Transverse colon (tissue), 4 donors: ENCODE measurements at regions not wholly inside any gene's neighbourhood (a gene's known extent, or its start where the extent isn't known, plus 50 kb on each side); places are given as distances from the start of the nearest gene placed in this dataset.

Experiments used
- DNase-seq: peaks from one replicate; pipeline ENCODE4 v3.0.0-alpha.2; 2019
- H3K27ac ChIP-seq, 4 donors: fragments of 200-600 bp; sonication (generic); 2 replicates each; pipeline ENCODE4 v1.5.1; 2016 to 2018; ENCODE audit warnings: inconsistent platforms in 4 of 4
- H3K27me3 ChIP-seq: fragments of 200-600 bp; sonication (generic); 2 replicates; pipeline ENCODE4 v1.5.1; 2017; ENCODE audit warnings: inconsistent platforms
- H3K36me3 ChIP-seq, 4 donors: fragments of 200-600 bp; sonication (generic); 2 replicates each; pipeline ENCODE4 v1.5.1; 2017 to 2019; ENCODE audit warnings: inconsistent platforms in 4 of 4
- H3K4me1 ChIP-seq, 4 donors: fragments of 200-600 bp; sonication (generic); 2 replicates each; pipeline ENCODE4 v1.5.1; 2017 to 2020; ENCODE audit warnings: inconsistent platforms in 4 of 4
- H3K4me3 ChIP-seq, 4 donors: fragments of 200-600 bp; sonication (generic); 1 replicate in 1 of 4; 2 replicates in 3 of 4; pipeline versions ENCODE4 v1.5.1 to v1.6.1; 2017 to 2019; ENCODE audit warnings: inconsistent platforms in 4 of 4
- H3K9me3 ChIP-seq, 2 donors: fragments of 200-600 bp; sonication (generic); 2 replicates each; pipeline ENCODE4 v1.5.1; 2017 to 2019; ENCODE audit warnings: inconsistent platforms in 2 of 2
- CTCF ChIP-seq, 5 experiments: fragments of 200-600 bp in 3 of 5; fragments of 450-650 bp in 2 of 5; sonication (generic) in 3 of 5; IDR thresholded peaks; 1 replicate in 2 of 5; 2 replicates in 3 of 5; pipeline ENCODE4 v1.5.1; 2016 to 2017; ENCODE audit warnings: antibody characterized with exemption in 5 of 5, inconsistent platforms in 3 of 5, mild to moderate bottlenecking in 2 of 5, moderate library complexity in 1 of 5
- EP300 ChIP-seq: sonication (generic); formaldehyde crosslinking; IDR thresholded peaks from one replicate; pipeline ENCODE4 v1.6.1; 2017; ENCODE audit warnings: antibody characterized with exemption, low read depth
- POLR2A ChIP-seq: fragments of 450-650 bp; IDR thresholded peaks from one replicate; pipeline ENCODE4 v1.6.1; 2016; ENCODE audit warnings: antibody characterized with exemption, mild to moderate bottlenecking, moderate library complexity
- POLR2AphosphoS5 ChIP-seq, 3 donors: sonication (generic); formaldehyde crosslinking; IDR thresholded peaks; one replicate each; pipeline ENCODE4 v1.6.1; 2016; ENCODE audit warnings: antibody characterized with exemption in 3 of 3
- WGBS, 2 donors: methylation state at CpG; one replicate each; pipeline ENCODE4 v1.1.5; 2018; ENCODE audit warnings: low coverage in 1 of 2; 5-methylcytosine and 5-hydroxymethylcytosine counted together
- in situ Hi-C, 4 donors: fragments of 200-750 bp; cut with MboI; loops; one replicate each; pipeline versions ENCODE4 v1.15.0 to v1.15.1; 2017; ENCODE audit warnings: low sequenced_read_pairs in 3 of 4, low pct_ligation_motif_present in 1 of 4, low pct_unique_long_range_greater_than_20kb in 1 of 4
- intact Hi-C: fragments of 100-400 bp; cut with DNase I; formaldehyde crosslinking; loops from one replicate; pipeline ENCODE4 v1.15.1; 2023; ENCODE audit warnings: low total_unique reads

GRCh38 chr1:59100708-59101374, 196.1 kb upstream of the FGGY start:
- Histone ChIP-seq H3K4me3 (no peak overlapping the region), H3K36me3 (no peaks in the 10 kb centered on the region), H3K9me3 (no peaks in the 10 kb centered on the region), H3K27me3 (no peaks in the 10 kb centered on the region), H3K27ac (no peak overlapping the region), H3K4me1 (no peaks in the 10 kb centered on the region)
- DNase-seq = no peak
- in situ Hi-C loops (no loop called here), intact Hi-C loops (no loop called here)
- WGBS, 2 donors = 89% methylated on average over 1 of the region's 1 CpG; no CpG with 5 or more reads in 1 of the 2 donors
- TF ChIP-seq EP300 (no peak), POLR2A (no peak), CTCF (IDR thresholded peaks at IDR 0.05) (no peak), POLR2AphosphoS5 (IDR thresholded peaks at IDR 0.05) (no peak)

DNA sequence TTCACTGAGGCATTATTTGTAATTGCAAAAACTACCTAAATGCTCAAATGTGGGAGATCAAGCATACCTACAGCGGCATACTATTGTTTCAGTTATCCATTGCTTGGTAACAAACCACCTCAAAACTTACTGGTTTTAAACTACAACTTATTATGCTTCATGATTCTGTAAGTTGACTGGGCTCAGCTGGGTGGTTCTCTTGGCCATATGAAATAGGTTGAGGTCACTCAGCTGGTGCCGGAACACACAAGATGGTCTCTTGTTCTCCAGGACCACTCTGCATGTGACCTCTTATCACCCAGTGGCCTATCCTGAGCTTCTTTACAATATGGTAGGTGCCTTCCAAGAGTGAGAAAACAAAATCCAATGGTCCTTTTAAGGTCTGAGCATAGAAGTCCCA, 195.4 kb upstream of the FGGY start:
- H3K27ac ChIP-seq = no peak overlapping the region
- H3K4me1 ChIP-seq = peaks cover 0 to 4% (median 0%) of the 10 kb centered on the region in 4 donors
- H3K27me3 ChIP-seq = no peaks in the 10 kb centered on the region
- no peaks in the 10 kb centered on the region for H3K9me3 ChIP-seq
- intact Hi-C loops (no loop called here), in situ Hi-C loops (no loop called here)
- 0 to 71% methylated on average over 1 to 2 of the region's 2 CpGs for WGBS, 2 donors
- H3K4me3 ChIP-seq = no peak overlapping the region
- TF ChIP-seq POLR2AphosphoS5 (IDR thresholded peaks at IDR 0.05) (no peak), CTCF (IDR thresholded peaks at IDR 0.05) (no peak), POLR2A (no peak), EP300 (no peak)
- no peaks in the 10 kb centered on the region for H3K36me3 ChIP-seq
- DNase-seq = no peak

DNA sequence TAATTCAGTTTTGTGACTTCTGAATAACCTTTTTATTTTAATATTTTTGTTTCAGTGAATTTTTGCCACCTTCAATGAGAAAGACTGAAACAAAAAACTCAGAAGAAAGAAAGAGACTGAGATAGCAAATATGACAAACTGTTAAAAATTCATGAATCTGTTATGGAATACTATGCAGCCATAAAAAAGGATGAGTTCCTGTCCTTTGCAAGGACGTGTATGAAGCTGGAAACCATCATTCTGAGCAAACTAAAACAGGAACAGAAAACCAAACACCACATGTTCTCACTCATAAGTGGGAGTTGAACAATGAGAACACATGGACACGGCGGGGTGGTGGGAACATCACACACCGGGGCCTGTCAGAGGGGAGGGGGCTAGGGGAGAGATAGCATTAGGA, 193.4 kb upstream of the FGGY start:
- H3K4me3 ChIP-seq = no peak overlapping the region
- intact Hi-C loops = no loop called here
- TF ChIP-seq POLR2AphosphoS5 (IDR thresholded peaks at IDR 0.05) (no peak), POLR2A (no peak), EP300 (no peak), CTCF (IDR thresholded peaks at IDR 0.05) (no peak)
- WGBS, 2 donors = 90 to 94% methylated on average over 4 of the region's 4 CpGs
- no peaks in the 10 kb centered on the region for H3K9me3 ChIP-seq
- H3K27me3 ChIP-seq = no peaks in the 10 kb centered on the region
- no peaks in the 10 kb centered on the region for H3K36me3 ChIP-seq
- H3K4me1 ChIP-seq = peaks cover 0 to 4% (median 0%) of the 10 kb centered on the region in 4 donors
- DNase-seq = no peak
- in situ Hi-C loops = no loop called here
- no peak overlapping the region for H3K27ac ChIP-seq

DNA sequence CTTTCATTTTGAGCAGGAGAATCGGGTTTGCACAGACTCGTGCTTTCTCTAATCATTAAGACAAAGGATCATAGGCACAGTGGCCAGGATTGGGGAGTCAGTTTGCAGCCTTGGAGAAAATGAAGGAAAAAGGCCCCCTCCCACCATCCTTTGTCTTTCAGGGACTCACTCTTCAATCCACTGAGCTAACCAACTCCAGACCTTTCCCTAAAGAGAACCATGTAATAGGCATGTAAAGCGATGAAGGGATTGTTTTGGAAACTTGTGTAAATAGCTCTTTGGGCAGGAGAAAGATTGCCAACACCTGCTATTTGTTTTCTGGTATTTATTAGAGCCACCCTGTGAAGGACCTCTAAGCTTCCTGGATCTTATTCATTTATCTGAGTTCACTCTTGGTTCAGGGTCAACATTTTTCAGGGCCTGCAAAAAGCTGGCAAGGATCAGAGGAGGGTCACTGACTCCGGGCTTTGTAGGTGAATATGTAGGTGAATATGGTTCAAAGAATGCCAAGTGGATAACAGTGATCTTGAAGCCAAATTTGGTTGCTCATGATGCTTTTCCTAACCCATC, 192.6 kb upstream of the FGGY start:
- no peaks in the 10 kb centered on the region for H3K36me3 ChIP-seq

More for the DNA sequence above, 192.6 kb upstream of the FGGY start:
- in situ Hi-C loops (no loop called here), intact Hi-C loops (no loop called here)
- Histone ChIP-seq H3K27ac (no peak overlapping the region), H3K4me1 (peaks cover 0 to 4% (median 0%) of the 10 kb centered on the region in 4 donors), H3K4me3 (no peak overlapping the region), H3K9me3 (no peaks in the 10 kb centered on the region), H3K27me3 (no peaks in the 10 kb centered on the region)
- 83% methylated on average over 4 of the region's 4 CpGs for WGBS, 2 donors
- TF ChIP-seq POLR2AphosphoS5 (IDR thresholded peaks at IDR 0.05) = no peak
- no peak for TF ChIP-seq EP300
- TF ChIP-seq POLR2A = no peak
- no peak for TF ChIP-seq CTCF (IDR thresholded peaks at IDR 0.05)
- no peak for DNase-seq
